ENCODE measurements at regions not wholly inside any gene's neighbourhood (a gene's known extent, or its start where the extent isn't known, plus 50 kb on each side); places are given as distances from the start of the nearest gene placed in this dataset.

DNA sequence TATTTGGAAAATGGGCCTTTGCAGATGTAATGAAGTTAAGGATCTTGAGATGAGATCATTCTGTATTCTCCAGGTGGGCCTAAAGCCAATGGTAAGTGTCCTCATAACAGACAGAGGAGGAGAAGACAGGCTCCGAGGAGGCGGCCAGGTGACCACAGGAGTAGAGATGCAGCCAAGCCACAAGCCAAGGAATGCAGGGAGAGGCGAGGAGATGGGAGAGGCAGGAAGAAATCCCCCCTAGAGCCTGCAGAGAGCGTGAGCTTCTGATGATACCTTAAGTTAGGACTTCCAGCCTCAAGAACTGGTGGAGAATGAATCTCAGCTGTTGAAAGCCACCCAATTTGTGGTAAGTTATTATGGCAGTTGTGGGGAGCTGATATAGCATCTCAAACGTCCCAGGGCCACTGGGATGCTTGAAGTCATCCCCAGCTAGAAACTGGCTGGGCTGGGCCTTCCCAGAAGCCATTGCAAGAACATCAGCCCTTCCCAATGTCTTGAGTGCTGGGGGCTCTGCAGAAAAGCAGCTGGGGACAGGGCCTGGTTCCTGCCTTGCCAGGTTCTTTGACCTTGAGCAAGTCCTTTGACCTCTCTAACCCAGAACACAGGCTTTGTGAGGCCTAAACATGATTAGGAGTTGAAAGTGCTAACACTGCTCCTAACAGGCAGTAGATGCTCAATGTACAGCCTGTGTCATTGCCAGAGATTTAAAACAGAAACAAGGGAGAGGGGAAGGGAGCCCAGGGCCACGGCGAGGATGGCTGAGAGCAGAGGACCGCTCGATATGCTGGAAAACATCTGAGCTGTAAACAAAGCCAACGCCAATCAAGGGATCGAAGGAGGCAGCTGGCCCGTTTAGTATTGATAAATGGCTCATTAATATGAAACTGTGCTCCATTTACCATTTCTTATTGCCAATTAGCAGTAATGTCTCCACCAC, 632.3 kb downstream of the TBC1D22A start:
- TF ChIP-seq, protein P1, sequence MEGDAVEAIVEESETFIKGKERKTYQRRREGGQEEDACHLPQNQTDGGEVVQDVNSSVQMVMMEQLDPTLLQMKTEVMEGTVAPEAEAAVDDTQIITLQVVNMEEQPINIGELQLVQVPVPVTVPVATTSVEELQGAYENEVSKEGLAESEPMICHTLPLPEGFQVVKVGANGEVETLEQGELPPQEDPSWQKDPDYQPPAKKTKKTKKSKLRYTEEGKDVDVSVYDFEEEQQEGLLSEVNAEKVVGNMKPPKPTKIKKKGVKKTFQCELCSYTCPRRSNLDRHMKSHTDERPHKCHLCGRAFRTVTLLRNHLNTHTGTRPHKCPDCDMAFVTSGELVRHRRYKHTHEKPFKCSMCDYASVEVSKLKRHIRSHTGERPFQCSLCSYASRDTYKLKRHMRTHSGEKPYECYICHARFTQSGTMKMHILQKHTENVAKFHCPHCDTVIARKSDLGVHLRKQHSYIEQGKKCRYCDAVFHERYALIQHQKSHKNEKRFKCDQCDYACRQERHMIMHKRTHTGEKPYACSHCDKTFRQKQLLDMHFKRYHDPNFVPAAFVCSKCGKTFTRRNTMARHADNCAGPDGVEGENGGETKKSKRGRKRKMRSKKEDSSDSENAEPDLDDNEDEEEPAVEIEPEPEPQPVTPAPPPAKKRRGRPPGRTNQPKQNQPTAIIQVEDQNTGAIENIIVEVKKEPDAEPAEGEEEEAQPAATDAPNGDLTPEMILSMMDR (IDR thresholded peaks at IDR 0.05; ENCODE audit: low read length), result no peak
- no peak for TF ChIP-seq EZH2phosphoT487 (IDR thresholded peaks at IDR 0.05; ENCODE audit: low read length)

Data from MM.1S (cell line).